ENCODE measurements at regions not wholly inside any gene's neighbourhood (a gene's known extent, or its start where the extent isn't known, plus 50 kb on each side); places are given as distances from the start of the nearest gene placed in this dataset.
"Not testable (repeated sequence)": the region's sequence is repeated elsewhere in the genome, so short reads cannot be mapped to it uniquely, and the experiment has no call there.

DNA sequence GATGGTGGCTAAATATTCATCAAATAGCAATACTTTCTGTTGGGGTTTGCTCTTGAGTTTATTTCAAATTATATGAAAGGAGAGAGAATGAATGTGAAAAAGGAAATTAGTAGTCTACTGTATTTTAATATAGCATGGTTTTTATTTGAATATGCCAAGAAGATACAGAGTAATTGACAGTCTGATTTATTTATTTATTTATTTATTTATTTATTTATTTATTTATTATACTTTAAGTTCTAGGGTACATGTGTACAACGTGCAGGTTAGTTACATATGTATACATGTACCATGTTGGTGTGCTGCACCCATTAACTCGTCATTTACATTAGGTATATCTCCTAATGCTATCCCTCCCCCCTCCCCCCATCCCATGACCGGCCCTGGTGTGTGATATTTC is 224.2 kb upstream of the ELAVL2 start:
- TF ChIP-seq, protein P1, sequence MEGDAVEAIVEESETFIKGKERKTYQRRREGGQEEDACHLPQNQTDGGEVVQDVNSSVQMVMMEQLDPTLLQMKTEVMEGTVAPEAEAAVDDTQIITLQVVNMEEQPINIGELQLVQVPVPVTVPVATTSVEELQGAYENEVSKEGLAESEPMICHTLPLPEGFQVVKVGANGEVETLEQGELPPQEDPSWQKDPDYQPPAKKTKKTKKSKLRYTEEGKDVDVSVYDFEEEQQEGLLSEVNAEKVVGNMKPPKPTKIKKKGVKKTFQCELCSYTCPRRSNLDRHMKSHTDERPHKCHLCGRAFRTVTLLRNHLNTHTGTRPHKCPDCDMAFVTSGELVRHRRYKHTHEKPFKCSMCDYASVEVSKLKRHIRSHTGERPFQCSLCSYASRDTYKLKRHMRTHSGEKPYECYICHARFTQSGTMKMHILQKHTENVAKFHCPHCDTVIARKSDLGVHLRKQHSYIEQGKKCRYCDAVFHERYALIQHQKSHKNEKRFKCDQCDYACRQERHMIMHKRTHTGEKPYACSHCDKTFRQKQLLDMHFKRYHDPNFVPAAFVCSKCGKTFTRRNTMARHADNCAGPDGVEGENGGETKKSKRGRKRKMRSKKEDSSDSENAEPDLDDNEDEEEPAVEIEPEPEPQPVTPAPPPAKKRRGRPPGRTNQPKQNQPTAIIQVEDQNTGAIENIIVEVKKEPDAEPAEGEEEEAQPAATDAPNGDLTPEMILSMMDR (IDR thresholded peaks at IDR 0.05), result not testable (repeated sequence)
- TF ChIP-seq POLR2AphosphoS5 (IDR thresholded peaks at IDR 0.05), result not testable (repeated sequence)
